ENCODE measurements at regions not wholly inside any gene's neighbourhood (a gene's known extent, or its start where the extent isn't known, plus 50 kb on each side); places are given as distances from the start of the nearest gene placed in this dataset.

DNA sequence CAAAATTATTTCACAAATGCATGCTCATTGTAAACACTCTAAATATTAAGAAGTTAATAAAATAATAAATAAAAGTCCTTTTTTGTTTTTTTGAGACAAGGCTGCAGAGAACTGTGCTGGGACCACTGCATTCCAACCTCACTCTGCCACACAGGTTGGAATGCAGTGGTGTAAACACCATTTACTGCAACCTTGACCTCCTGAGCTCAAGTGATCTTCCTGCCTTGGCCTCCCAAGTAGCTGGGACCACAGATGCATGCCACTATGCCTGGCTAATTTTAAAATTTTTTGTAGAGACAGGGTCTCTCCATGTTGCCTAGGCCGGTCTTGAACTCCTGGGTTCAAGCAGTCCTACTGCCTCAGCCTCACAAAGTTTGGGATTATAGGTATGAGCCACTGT, 578.4 kb downstream of the ZIC1 start:
- TF ChIP-seq SP1 (IDR thresholded peaks at IDR 0.05) (no peak), FOXM1 (IDR thresholded peaks at IDR 0.05; ENCODE audit: borderline replicate concordance) (no peak), TARDBP (IDR thresholded peaks at IDR 0.05) (no peak), FOXA1 (IDR thresholded peaks at IDR 0.05) (no peak), SUZ12 (IDR thresholded peaks at IDR 0.05) (no peak), FOXK2 (IDR thresholded peaks at IDR 0.05) (no peak), NFRKB (IDR thresholded peaks at IDR 0.05) (no peak), BHLHE40 (IDR thresholded peaks at IDR 0.05; ENCODE audit: borderline replicate concordance) (no peak)
- TF ChIP-seq, protein P1, sequence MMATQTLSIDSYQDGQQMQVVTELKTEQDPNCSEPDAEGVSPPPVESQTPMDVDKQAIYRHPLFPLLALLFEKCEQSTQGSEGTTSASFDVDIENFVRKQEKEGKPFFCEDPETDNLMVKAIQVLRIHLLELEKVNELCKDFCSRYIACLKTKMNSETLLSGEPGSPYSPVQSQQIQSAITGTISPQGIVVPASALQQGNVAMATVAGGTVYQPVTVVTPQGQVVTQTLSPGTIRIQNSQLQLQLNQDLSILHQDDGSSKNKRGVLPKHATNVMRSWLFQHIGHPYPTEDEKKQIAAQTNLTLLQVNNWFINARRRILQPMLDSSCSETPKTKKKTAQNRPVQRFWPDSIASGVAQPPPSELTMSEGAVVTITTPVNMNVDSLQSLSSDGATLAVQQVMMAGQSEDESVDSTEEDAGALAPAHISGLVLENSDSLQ (IDR thresholded peaks at IDR 0.05), result no peak

Data from HEK293T (cell line).